ENCODE measurements at regions not wholly inside any gene's neighbourhood (a gene's known extent, or its start where the extent isn't known, plus 50 kb on each side); places are given as distances from the start of the nearest gene placed in this dataset.
"Not testable (repeated sequence)": the region's sequence is repeated elsewhere in the genome, so short reads cannot be mapped to it uniquely, and the experiment has no call there.

GRCh38 chr16:18636148-18636547 lies 74.3 kb upstream of the NOMO2 start:
- TF ChIP-seq, protein P1, sequence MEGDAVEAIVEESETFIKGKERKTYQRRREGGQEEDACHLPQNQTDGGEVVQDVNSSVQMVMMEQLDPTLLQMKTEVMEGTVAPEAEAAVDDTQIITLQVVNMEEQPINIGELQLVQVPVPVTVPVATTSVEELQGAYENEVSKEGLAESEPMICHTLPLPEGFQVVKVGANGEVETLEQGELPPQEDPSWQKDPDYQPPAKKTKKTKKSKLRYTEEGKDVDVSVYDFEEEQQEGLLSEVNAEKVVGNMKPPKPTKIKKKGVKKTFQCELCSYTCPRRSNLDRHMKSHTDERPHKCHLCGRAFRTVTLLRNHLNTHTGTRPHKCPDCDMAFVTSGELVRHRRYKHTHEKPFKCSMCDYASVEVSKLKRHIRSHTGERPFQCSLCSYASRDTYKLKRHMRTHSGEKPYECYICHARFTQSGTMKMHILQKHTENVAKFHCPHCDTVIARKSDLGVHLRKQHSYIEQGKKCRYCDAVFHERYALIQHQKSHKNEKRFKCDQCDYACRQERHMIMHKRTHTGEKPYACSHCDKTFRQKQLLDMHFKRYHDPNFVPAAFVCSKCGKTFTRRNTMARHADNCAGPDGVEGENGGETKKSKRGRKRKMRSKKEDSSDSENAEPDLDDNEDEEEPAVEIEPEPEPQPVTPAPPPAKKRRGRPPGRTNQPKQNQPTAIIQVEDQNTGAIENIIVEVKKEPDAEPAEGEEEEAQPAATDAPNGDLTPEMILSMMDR (IDR thresholded peaks at IDR 0.05): not testable (repeated sequence)
- TF ChIP-seq POLR2A (IDR thresholded peaks at IDR 0.05): not testable (repeated sequence)
